ENCODE measurements at regions not wholly inside any gene's neighbourhood (a gene's known extent, or its start where the extent isn't known, plus 50 kb on each side); places are given as distances from the start of the nearest gene placed in this dataset.

DNA sequence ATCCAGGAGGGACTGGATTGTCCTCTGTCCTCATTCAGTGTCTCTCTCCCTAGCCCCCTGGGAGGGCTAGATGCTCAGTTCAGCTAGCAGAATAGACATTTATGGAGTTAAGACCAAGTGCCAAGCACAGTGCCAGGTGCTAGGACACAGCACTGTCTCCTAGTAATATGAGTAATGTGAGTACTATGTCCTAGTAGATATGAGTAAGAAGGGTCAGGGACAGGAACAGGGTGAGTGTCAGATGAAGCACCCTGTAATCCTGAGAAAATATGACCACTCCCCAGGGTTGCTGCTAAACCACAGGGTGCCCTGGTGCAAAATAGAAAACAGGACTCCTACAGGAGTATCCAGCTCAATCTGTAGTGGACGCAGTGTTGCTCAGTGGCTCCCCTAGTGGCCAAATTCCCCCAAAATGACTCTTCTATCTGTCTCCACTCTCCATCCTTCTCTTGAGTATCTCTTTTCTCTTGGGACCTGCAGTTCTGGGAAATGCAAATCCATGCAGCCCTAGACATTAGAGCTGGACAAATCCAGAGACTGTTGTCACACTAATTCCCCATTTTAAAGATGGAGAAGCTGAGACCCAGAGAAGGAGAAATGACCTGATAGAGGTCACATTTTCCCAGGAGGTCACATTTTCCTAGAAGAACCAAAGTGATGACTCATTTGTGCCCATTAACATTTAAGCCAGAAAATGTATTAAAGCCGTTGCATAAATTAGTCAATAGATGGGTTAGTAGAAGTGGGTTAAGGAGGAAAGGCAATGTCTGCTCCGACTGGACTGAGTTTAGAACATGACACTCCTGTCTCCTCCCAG lies 214.3 kb downstream of the NXPE2 start:
- Histone ChIP-seq H3K4me3 (ENCODE audit: low read depth in 2 of 2, low read length in 2 of 2) (no peak overlapping the region), H3K27ac (ENCODE audit: low read length) (no peak overlapping the region), H3K27me3 (ENCODE audit: control insufficient read depth, insufficient read depth, low read length) (no peaks in the 10 kb centered on the region), H3K36me3 (ENCODE audit: control insufficient read depth, insufficient read depth, low read length) (no peaks in the 10 kb centered on the region), H3K9me3 (ENCODE audit: control insufficient read depth, insufficient read depth, low read depth, low read length) (no peaks in the 10 kb centered on the region), H3K4me1 (ENCODE audit: control insufficient read depth, insufficient read depth, low read length) (no peaks in the 10 kb centered on the region)
- TF ChIP-seq TCF7L2 (IDR thresholded peaks at IDR 0.05; ENCODE audit: low read depth, low read length) = no peak
- TF ChIP-seq, protein P1, sequence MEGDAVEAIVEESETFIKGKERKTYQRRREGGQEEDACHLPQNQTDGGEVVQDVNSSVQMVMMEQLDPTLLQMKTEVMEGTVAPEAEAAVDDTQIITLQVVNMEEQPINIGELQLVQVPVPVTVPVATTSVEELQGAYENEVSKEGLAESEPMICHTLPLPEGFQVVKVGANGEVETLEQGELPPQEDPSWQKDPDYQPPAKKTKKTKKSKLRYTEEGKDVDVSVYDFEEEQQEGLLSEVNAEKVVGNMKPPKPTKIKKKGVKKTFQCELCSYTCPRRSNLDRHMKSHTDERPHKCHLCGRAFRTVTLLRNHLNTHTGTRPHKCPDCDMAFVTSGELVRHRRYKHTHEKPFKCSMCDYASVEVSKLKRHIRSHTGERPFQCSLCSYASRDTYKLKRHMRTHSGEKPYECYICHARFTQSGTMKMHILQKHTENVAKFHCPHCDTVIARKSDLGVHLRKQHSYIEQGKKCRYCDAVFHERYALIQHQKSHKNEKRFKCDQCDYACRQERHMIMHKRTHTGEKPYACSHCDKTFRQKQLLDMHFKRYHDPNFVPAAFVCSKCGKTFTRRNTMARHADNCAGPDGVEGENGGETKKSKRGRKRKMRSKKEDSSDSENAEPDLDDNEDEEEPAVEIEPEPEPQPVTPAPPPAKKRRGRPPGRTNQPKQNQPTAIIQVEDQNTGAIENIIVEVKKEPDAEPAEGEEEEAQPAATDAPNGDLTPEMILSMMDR (IDR thresholded peaks at IDR 0.05) = peak; percentile 59
- BruUV-seq (replicated peaks) = no TSS peak
- POLR2A ChIA-PET = no interaction called here
- CTCF ChIA-PET = no interaction called here
- in situ Hi-C loops (cut with HindIII; ENCODE audit: low pct_unique_long_range_greater_than_20kb, low sequenced_read_pairs) = no loop called here
- intact Hi-C loops (cut with micrococcal nuclease; ENCODE audit: unreplicated experiment) = no loop called here
- DNase-seq (ENCODE audit: low read depth, low spot score) (no peak), ATAC-seq (no peak)

DNA sequence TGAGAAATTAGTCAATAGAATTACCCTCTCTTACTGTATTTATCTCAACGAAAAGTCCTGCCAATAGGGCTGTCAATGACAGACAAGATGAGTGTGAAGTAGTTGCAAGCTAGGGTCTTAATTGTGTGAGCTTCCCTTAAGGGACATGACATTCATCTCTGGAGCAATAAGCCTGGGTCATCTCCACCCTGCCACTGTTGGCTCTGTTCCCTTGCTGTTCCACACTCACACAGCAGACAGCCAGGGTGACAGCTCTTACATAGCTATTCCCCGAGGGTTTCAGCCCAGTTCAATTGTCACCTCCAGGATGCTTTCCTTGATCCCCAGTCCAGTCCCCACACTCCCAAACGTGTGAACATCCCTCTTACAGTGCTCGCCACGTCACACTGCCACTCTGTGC lies 215.0 kb downstream of the NXPE2 start:
- ChIA-PET CTCF (no interaction called here), POLR2A (no interaction called here)
- TF ChIP-seq SIN3A (IDR thresholded peaks at IDR 0.05; ENCODE audit: borderline replicate concordance, insufficient read depth, low read depth, low read length) (no peak), POLR2AphosphoS5 (IDR thresholded peaks at IDR 0.05; ENCODE audit: low read depth, low read length) (no peak), TCF7L2 (IDR thresholded peaks at IDR 0.05; ENCODE audit: low read depth, low read length) (no peak)
- TF ChIP-seq, protein P2, sequence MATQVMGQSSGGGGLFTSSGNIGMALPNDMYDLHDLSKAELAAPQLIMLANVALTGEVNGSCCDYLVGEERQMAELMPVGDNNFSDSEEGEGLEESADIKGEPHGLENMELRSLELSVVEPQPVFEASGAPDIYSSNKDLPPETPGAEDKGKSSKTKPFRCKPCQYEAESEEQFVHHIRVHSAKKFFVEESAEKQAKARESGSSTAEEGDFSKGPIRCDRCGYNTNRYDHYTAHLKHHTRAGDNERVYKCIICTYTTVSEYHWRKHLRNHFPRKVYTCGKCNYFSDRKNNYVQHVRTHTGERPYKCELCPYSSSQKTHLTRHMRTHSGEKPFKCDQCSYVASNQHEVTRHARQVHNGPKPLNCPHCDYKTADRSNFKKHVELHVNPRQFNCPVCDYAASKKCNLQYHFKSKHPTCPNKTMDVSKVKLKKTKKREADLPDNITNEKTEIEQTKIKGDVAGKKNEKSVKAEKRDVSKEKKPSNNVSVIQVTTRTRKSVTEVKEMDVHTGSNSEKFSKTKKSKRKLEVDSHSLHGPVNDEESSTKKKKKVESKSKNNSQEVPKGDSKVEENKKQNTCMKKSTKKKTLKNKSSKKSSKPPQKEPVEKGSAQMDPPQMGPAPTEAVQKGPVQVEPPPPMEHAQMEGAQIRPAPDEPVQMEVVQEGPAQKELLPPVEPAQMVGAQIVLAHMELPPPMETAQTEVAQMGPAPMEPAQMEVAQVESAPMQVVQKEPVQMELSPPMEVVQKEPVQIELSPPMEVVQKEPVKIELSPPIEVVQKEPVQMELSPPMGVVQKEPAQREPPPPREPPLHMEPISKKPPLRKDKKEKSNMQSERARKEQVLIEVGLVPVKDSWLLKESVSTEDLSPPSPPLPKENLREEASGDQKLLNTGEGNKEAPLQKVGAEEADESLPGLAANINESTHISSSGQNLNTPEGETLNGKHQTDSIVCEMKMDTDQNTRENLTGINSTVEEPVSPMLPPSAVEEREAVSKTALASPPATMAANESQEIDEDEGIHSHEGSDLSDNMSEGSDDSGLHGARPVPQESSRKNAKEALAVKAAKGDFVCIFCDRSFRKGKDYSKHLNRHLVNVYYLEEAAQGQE (IDR thresholded peaks at IDR 0.05; ENCODE audit: insufficient read depth in 1 of 2, low read depth in 2 of 2, low read length in 1 of 2) = no peak
- TF ChIP-seq, protein P1 (IDR thresholded peaks at IDR 0.05) = no peak
- Histone ChIP-seq H3K4me3 (ENCODE audit: low read depth in 2 of 2, low read length in 2 of 2) (no peak overlapping the region), H3K36me3 (ENCODE audit: control insufficient read depth, insufficient read depth, low read length) (no peaks in the 10 kb centered on the region), H3K27me3 (ENCODE audit: control insufficient read depth, insufficient read depth, low read length) (no peaks in the 10 kb centered on the region), H3K27ac (ENCODE audit: low read length) (no peak overlapping the region), H3K9me3 (ENCODE audit: control insufficient read depth, insufficient read depth, low read depth, low read length) (no peaks in the 10 kb centered on the region), H3K4me1 (ENCODE audit: control insufficient read depth, insufficient read depth, low read length) (no peaks in the 10 kb centered on the region)
- in situ Hi-C loops (cut with HindIII; ENCODE audit: low pct_unique_long_range_greater_than_20kb, low sequenced_read_pairs) = no loop called here
- ATAC-seq = no peak
- BruUV-seq (replicated peaks) = no TSS peak
- no peak for DNase-seq (ENCODE audit: low read depth, low spot score)
- intact Hi-C loops (cut with micrococcal nuclease; ENCODE audit: unreplicated experiment) = no loop called here

All from Panc1 (cell line).